K562 (cell line): ENCODE measurements at regions not wholly inside any gene's neighbourhood (a gene's known extent, or its start where the extent isn't known, plus 50 kb on each side); places are given as distances from the start of the nearest gene placed in this dataset.

ENCODE experiments used
- ATAC-seq: fragments of 200-7000 bp; cut with Tn5 transposase; 3 replicates; pipeline ENCODE4 v1.9.1; 2020; ENCODE audit warnings: moderate library complexity
- BruUV-seq: library from RNA; stranded (reverse); fragments of 400-500 nt; replicated peaks from 2 replicates; lab custom pipeline; 2021; lab: Mats Ljungman, UMichigan
- CTCF ChIA-PET: fragments of 300-600 bp; formaldehyde crosslinking; extraction: SDS; loops from one replicate; lab custom pipeline; 2021; ENCODE audit warnings: low intra/inter-chr PET ratio; lab: Yijun Ruan, JAX
- POLR2A ChIA-PET: fragments of 300-600, 350-650 bp; sonication (Branson Sonifier 250); formaldehyde crosslinking; extraction: SDS; loops from one replicate; lab custom pipeline; 2021; ENCODE audit warnings: antibody characterized with exemption, inconsistent platforms; lab: Yijun Ruan, JAX
- DNase-seq, 4 experiments: peaks; one replicate each; pipeline versions ENCODE4 v3.0.0 to v3.0.0-alpha.2; 2011 to 2018; ENCODE audit warnings: low spot score in 3 of 4, mixed read lengths in 3 of 4; ENCODE audit errors: extremely low read depth in 1 of 4
- FAIRE-seq: peaks from 2 replicates; lab custom pipeline; 2011; peaks lifted over from hg19 to GRCh38; lab: Jason Lieb, UNC
- H2AFZ ChIP-seq: 2 replicates; pipeline ENCODE4 v1.6.0; 2011; ENCODE audit warnings: low read depth, low read length, control low read depth, inconsistent platforms
- H3K27ac ChIP-seq: fragments of 200-600 bp; 3 replicates; pipeline ENCODE4 v1.8.0; 2011; ENCODE audit warnings: low read depth, mild to moderate bottlenecking, control low read depth, inconsistent platforms, low read length, moderate library complexity, mixed read lengths; ENCODE audit errors: extremely low read depth
- H3K27me3 ChIP-seq, 2 experiments: fragments of 300-600 bp in 1 of 2; 2 replicates in 1 of 2; 3 replicates in 1 of 2; pipeline versions ENCODE4 v1.6.0 to v1.8.0; 2011; ENCODE audit warnings: inconsistent platforms in 2 of 2, low read length in 2 of 2, mild to moderate bottlenecking in 1 of 2, mixed read lengths in 1 of 2, moderate library complexity in 1 of 2; ENCODE audit not compliant: control insufficient read depth in 2 of 2, insufficient read depth in 2 of 2
- H3K36me3 ChIP-seq: fragments of 300-600 bp; 3 replicates; pipeline ENCODE4 v1.8.0; 2011; ENCODE audit warnings: mild to moderate bottlenecking, low read length, inconsistent platforms; ENCODE audit not compliant: control insufficient read depth, insufficient read depth
- H3K4me1 ChIP-seq, 2 experiments: fragments of 200-600 bp in 1 of 2; replicated peaks in 1 of 2; 2 replicates in 1 of 2; 3 replicates in 1 of 2; pipeline versions ENCODE4 v1.5.1 to v1.8.0; 2011; ENCODE audit warnings: inconsistent platforms in 2 of 2, low read length in 2 of 2, mild to moderate bottlenecking in 1 of 2, mixed read lengths in 1 of 2, moderate library complexity in 1 of 2; ENCODE audit not compliant: control insufficient read depth in 2 of 2, insufficient read depth in 2 of 2
- H3K4me2 ChIP-seq: 2 replicates; pipeline ENCODE4 v1.6.1; 2011; ENCODE audit warnings: low read length, control low read depth, inconsistent platforms, mixed read lengths; ENCODE audit not compliant: insufficient read depth
- H3K4me3 ChIP-seq: fragments of 200-600 bp; sonication (generic), shearing (Covaris generic); 2 replicates; pipeline ENCODE4 v1.5.1; 2016; ENCODE audit warnings: control low read depth, inconsistent platforms
- H3K79me2 ChIP-seq: fragments of 200-600 bp; 3 replicates; pipeline ENCODE4 v1.8.0; 2011; ENCODE audit warnings: low read length, inconsistent platforms; ENCODE audit not compliant: control insufficient read depth, insufficient read depth
- H3K9ac ChIP-seq, 2 experiments: 2 replicates each; pipeline versions ENCODE4 v1.6.0 to v1.6.1; 2011; ENCODE audit warnings: low read depth in 2 of 2, low read length in 2 of 2, control low read depth in 1 of 2, inconsistent platforms in 1 of 2, mild to moderate bottlenecking in 1 of 2, mixed read lengths in 1 of 2; ENCODE audit not compliant: insufficient read depth in 1 of 2
- H3K9me1 ChIP-seq: one replicate; pipeline ENCODE4 v1.6.0; 2011; ENCODE audit warnings: inconsistent platforms, mild to moderate bottlenecking, low read length, moderate library complexity; ENCODE audit not compliant: control insufficient read depth, insufficient read depth
- H3K9me3 ChIP-seq: replicated peaks from 2 replicates; pipeline ENCODE4 v1.5.1; 2011; ENCODE audit warnings: low read depth, low read length, inconsistent platforms; ENCODE audit not compliant: control insufficient read depth, insufficient read depth
- H4K20me1 ChIP-seq: replicated peaks from 2 replicates; pipeline ENCODE4 v1.6.1; 2011; ENCODE audit warnings: low read length, inconsistent platforms, mixed read lengths; ENCODE audit not compliant: control insufficient read depth, insufficient read depth
- EP400 ChIP-seq: fragments of 450-650 bp; IDR thresholded peaks from 2 replicates; pipeline ENCODE4 v1.6.1; 2017; ENCODE audit warnings: antibody characterized with exemption, mild to moderate bottlenecking, moderate library complexity
- GATAD2B ChIP-seq: fragments of 450-650 bp; IDR thresholded peaks from 2 replicates; pipeline ENCODE4 v1.6.1; 2017; ENCODE audit warnings: mild to moderate bottlenecking, borderline replicate concordance
- HMG20B ChIP-seq: fragments of 250-450 bp; sonication (Bioruptor Pico); IDR thresholded peaks from 2 replicates; pipeline ENCODE4 v1.5.0; 2021; ENCODE audit warnings: mild to moderate bottlenecking
- HNRNPLL ChIP-seq: fragments of 200-400 bp; formaldehyde crosslinking; IDR thresholded peaks from 2 replicates; pipeline ENCODE4 v1.6.1; 2017; ENCODE audit warnings: low read length, low read depth, mild to moderate bottlenecking; ENCODE audit not compliant: poor library complexity, severe bottlenecking
- MBD1 ChIP-seq: fragments of 250-450 bp; sonication (Bioruptor Pico); IDR thresholded peaks from 2 replicates; pipeline ENCODE4 v1.8.0; 2022; ENCODE audit warnings: inconsistent platforms
- PHB ChIP-seq: fragments of 250-450 bp; sonication (Bioruptor Pico); IDR thresholded peaks from 2 replicates; pipeline ENCODE4 v1.5.0; 2021
- RNF2 ChIP-seq: sonication (generic); IDR thresholded peaks from 2 replicates; pipeline ENCODE4 v1.6.1; 2016
- SFPQ ChIP-seq: fragments of 200-400 bp; formaldehyde crosslinking; IDR thresholded peaks from 2 replicates; pipeline ENCODE4 v1.6.1; 2017; ENCODE audit warnings: mild to moderate bottlenecking, low read depth, low read length, moderate library complexity
- SREBF2 ChIP-seq: sonication (generic); formaldehyde crosslinking; IDR thresholded peaks from 2 replicates; pipeline ENCODE4 v1.4.0; 2020; ENCODE audit warnings: mild to moderate bottlenecking, missing genetic modification reagents
- WHSC1 ChIP-seq: IDR thresholded peaks from one replicate; pipeline ENCODE4 v1.6.1; 2012; ENCODE audit warnings: low read length, control low read depth, inconsistent platforms
- ZNF449 ChIP-seq: fragments of 250-450 bp; sonication (Bioruptor Pico); IDR thresholded peaks from 2 replicates; pipeline ENCODE4 v1.8.0; 2022; ENCODE audit warnings: moderate library complexity, mild to moderate bottlenecking, inconsistent platforms
- WGBS: fragments of 100-300 bp; shearing (Covaris generic); methylation state at CpG from one replicate; pipeline ENCODE4 v1.1.6; 2016; ENCODE audit warnings: low coverage, mixed read lengths; ENCODE audit not compliant: insufficient coverage; ENCODE audit errors: missing lambda C conversion rate; 5-methylcytosine and 5-hydroxymethylcytosine counted together
- in situ Hi-C: fragments of 300-500 bp; cut with MboI; formaldehyde crosslinking; loops from 4 replicates; pipeline ENCODE4 v1.15.0; 2018; ENCODE audit warnings: inconsistent platforms, mixed read lengths
- intact Hi-C: fragments of 100-400 bp; cut with micrococcal nuclease; formaldehyde crosslinking; loops from 2 replicates; pipeline ENCODE4 v1.14.2; 2022

GRCh38 chr20:6467562-6467961, 299.9 kb upstream of the BMP2 start (continued):
- TF ChIP-seq MBD1 (CRISPR knock-in tag) (no peak), SFPQ (no peak)

GRCh38 chr20:6466075-6466810, 301.2 kb upstream of the BMP2 start:
- FAIRE-seq, result no peak
- Histone ChIP-seq H3K79me2 (no peaks in the 10 kb centered on the region), H4K20me1 (no peaks in the 10 kb centered on the region), H3K4me3 (no peak overlapping the region), H2AFZ (no peak overlapping the region), H3K27ac (no peak overlapping the region), H3K9me1 (no peaks in the 10 kb centered on the region), H3K27me3 (no peaks in the 10 kb centered on the region), H3K9ac (no peak overlapping the region), H3K4me1 (no peaks in the 10 kb centered on the region), H3K9me3 (no peaks in the 10 kb centered on the region), H3K36me3 (no peaks in the 10 kb centered on the region), H3K4me2 (no peak overlapping the region)
- ChIA-PET POLR2A (no interaction called here), CTCF (no interaction called here)
- no peak for DNase-seq
- 0% methylated on average over 5 of the region's 6 CpGs for WGBS
- TF ChIP-seq WHSC1 (no peak), RNF2 (no peak), GATAD2B (no peak), HMG20B (CRISPR knock-in tag) (no peak), EP400 (no peak), SREBF2 (CRISPR knock-in tag) (no peak), HNRNPLL (no peak), PHB (CRISPR knock-in tag) (no peak), ZNF449 (no peak)
- intact Hi-C loops (no loop called here), in situ Hi-C loops (no loop called here)
- no TSS peak for BruUV-seq
- ATAC-seq, result no peak
